CD4-positive, alpha-beta T cell treated with Interleukin-17A for 1 hour (primary cell): ENCODE measurements at regions not wholly inside any gene's neighbourhood (a gene's known extent, or its start where the extent isn't known, plus 50 kb on each side); places are given as distances from the start of the nearest gene placed in this dataset.
A peak's percentile ranks its signal among the peaks of the same experiment; 100 is the strongest.
"Not testable (repeated sequence)": the region's sequence is repeated elsewhere in the genome, so short reads cannot be mapped to it uniquely, and the experiment has no call there.

ENCODE experiments used
- DNase-seq: peaks from one replicate; pipeline ENCODE4 v3.0.0-alpha.2; 2020

- DNase-seq, result no peak
These were observed 51.5 kb upstream of the DDR1 start for GRCh38 chr6:30832864-30833263.

GRCh38 chr6:30830438-30830837, 53.9 kb upstream of the DDR1 start:
- DNase-seq, result peak; percentile 36

- DNase-seq, result no peak
These were observed 54.6 kb upstream of the DDR1 start for GRCh38 chr6:30829639-30830255.

- no peak for DNase-seq
These were observed 55.3 kb upstream of the DDR1 start for GRCh38 chr6:30829033-30829432.

- DNase-seq, result peak; percentile 81
These were observed 56.0 kb upstream of the DDR1 start for GRCh38 chr6:30828027-30828962.

GRCh38 chr6:30826961-30827342, 57.4 kb upstream of the DDR1 start:
- DNase-seq, result no peak

- DNase-seq, result no peak
These were observed 59.6 kb upstream of the DDR1 start for GRCh38 chr6:30824698-30825097.

- DNase-seq, result no peak
These were observed 60.8 kb upstream of the DDR1 start for GRCh38 chr6:30823534-30823865.

- peak; percentile 58 for DNase-seq
These were observed 62.2 kb upstream of the DDR1 start for GRCh38 chr6:30821862-30822784.

GRCh38 chr6:30820193-30820592, 64.1 kb upstream of the DDR1 start:
- no peak for DNase-seq

- no peak for DNase-seq
These were observed 64.9 kb upstream of the DDR1 start for GRCh38 chr6:30819297-30819917.

- DNase-seq, result no peak
These were observed 65.9 kb upstream of the DDR1 start for GRCh38 chr6:30818391-30818841.

- no peak for DNase-seq
These were observed 67.3 kb upstream of the DDR1 start for GRCh38 chr6:30816791-30817739.

GRCh38 chr6:30816296-30816695, 68.0 kb upstream of the DDR1 start:
- DNase-seq, result not testable (repeated sequence)

- DNase-seq, result not testable (repeated sequence)
These were observed 69.1 kb upstream of the DDR1 start for GRCh38 chr6:30815041-30815742.

- peak; percentile 43 for DNase-seq
These were observed 69.9 kb upstream of the DDR1 start for GRCh38 chr6:30814146-30815040.

GRCh38 chr6:30813631-30814145, 69.3 kb upstream of the IER3 start:
- DNase-seq, result no peak

GRCh38 chr6:30810813-30811339, 66.5 kb upstream of the IER3 start:
- no peak for DNase-seq

- not testable (repeated sequence) for DNase-seq
These were observed 63.2 kb upstream of the IER3 start for GRCh38 chr6:30807566-30807965.
